ENCODE measurements at regions not wholly inside any gene's neighbourhood (a gene's known extent, or its start where the extent isn't known, plus 50 kb on each side); places are given as distances from the start of the nearest gene placed in this dataset.
"Not testable (repeated sequence)": the region's sequence is repeated elsewhere in the genome, so short reads cannot be mapped to it uniquely, and the experiment has no call there.

DNA sequence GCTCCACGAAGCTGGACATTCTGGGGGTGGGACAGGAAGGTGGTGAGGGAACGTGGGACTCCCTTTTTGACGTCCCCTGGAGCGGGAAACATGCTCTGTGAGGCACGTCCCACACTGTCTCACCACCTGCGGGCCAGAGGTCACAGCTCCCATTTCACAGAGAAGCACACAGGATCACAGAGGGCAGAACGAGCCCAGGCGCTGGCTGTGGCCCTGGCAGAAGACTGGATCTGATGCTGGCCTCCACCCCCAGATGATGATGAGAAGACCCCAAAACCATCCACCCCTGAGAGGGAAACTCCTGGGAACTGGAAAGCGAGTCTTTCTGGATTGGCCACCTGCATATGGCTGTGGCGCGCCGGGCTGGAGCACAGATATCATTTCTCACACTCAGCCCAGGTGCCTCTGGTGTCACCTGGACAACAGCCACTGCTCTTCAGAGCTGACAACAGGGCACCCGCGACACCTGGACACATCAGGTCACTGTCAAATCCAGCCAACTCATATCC is 216.2 kb downstream of the TUBA3C start:
- DNase-seq (ENCODE audit: low spot score) = no peak
- ChIA-PET POLR2A (no interaction called here), CTCF (ENCODE audit: unreplicated experiment) (no interaction called here)
- Histone ChIP-seq H4K20me1 (ENCODE audit: insufficient read depth, low read length) (no peaks in the 10 kb centered on the region), H3K9me2 (ENCODE audit: insufficient read depth, low read length) (no peaks in the 10 kb centered on the region), H3K4me3 (ENCODE audit: low read depth, low read length, poor library complexity, severe bottlenecking) (no peak overlapping the region), H3K79me2 (ENCODE audit: insufficient read depth, low read depth, low read length) (no peaks in the 10 kb centered on the region), H3K4me1 (ENCODE audit: insufficient read depth, low read length, poor library complexity, severe bottlenecking) (no peaks in the 10 kb centered on the region), H3K36me3 (ENCODE audit: insufficient read depth, low read length) (no peaks in the 10 kb centered on the region), H2AFZ (ENCODE audit: low read length) (no peak overlapping the region), H3K4me2 (ENCODE audit: low read length) (no peak overlapping the region), H3K27ac (ENCODE audit: low read depth, low read length, poor library complexity, severe bottlenecking) (no peak overlapping the region), H3K9me3 (ENCODE audit: low read length) (no peaks in the 10 kb centered on the region)
- intact Hi-C loops (cut with micrococcal nuclease; ENCODE audit: unreplicated experiment) = no loop called here
- TF ChIP-seq EZH2phosphoT487 (IDR thresholded peaks at IDR 0.05; ENCODE audit: borderline replicate concordance, low read depth, low read length) = no peak
- TF ChIP-seq, protein P1, sequence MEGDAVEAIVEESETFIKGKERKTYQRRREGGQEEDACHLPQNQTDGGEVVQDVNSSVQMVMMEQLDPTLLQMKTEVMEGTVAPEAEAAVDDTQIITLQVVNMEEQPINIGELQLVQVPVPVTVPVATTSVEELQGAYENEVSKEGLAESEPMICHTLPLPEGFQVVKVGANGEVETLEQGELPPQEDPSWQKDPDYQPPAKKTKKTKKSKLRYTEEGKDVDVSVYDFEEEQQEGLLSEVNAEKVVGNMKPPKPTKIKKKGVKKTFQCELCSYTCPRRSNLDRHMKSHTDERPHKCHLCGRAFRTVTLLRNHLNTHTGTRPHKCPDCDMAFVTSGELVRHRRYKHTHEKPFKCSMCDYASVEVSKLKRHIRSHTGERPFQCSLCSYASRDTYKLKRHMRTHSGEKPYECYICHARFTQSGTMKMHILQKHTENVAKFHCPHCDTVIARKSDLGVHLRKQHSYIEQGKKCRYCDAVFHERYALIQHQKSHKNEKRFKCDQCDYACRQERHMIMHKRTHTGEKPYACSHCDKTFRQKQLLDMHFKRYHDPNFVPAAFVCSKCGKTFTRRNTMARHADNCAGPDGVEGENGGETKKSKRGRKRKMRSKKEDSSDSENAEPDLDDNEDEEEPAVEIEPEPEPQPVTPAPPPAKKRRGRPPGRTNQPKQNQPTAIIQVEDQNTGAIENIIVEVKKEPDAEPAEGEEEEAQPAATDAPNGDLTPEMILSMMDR (conservative IDR thresholded peaks at IDR 0.05; ENCODE audit: low read length) = no peak
- no TSS peak for BruUV-seq (replicated peaks)

DNA sequence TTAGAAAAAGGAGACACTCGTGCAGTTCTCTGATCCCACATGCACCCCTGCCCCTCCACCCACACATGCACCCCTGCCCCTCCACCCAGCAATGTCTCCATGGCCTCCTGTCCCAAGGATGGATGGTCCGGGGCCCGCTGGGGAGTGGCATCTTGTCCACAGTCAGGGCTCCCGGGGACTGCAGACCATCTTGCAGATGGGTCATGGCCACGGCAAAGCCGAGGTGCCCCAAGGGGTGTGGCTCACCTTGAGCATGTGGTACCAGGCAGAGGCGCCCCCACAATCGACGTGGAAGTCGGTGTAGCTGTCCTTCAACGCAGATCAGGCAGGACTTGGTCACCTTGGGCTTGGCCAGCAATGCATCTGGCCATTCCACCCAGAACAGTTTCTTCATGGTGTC is 216.7 kb downstream of the TUBA3C start:
- no peak for TF ChIP-seq EZH2phosphoT487 (IDR thresholded peaks at IDR 0.05; ENCODE audit: borderline replicate concordance, low read depth, low read length)
- TF ChIP-seq, protein P1 (conservative IDR thresholded peaks at IDR 0.05; ENCODE audit: low read length) = no peak
- Histone ChIP-seq H4K20me1 (ENCODE audit: insufficient read depth, low read length) (no peaks in the 10 kb centered on the region), H3K9me3 (ENCODE audit: low read length) (no peaks in the 10 kb centered on the region), H2AFZ (ENCODE audit: low read length) (no peak overlapping the region), H3K36me3 (ENCODE audit: insufficient read depth, low read length) (no peaks in the 10 kb centered on the region), H3K4me1 (ENCODE audit: insufficient read depth, low read length, poor library complexity, severe bottlenecking) (no peaks in the 10 kb centered on the region), H3K79me2 (ENCODE audit: insufficient read depth, low read depth, low read length) (no peaks in the 10 kb centered on the region), H3K4me2 (ENCODE audit: low read length) (no peak overlapping the region), H3K27ac (ENCODE audit: low read depth, low read length, poor library complexity, severe bottlenecking) (no peak overlapping the region), H3K4me3 (ENCODE audit: low read depth, low read length, poor library complexity, severe bottlenecking) (no peak overlapping the region), H3K9me2 (ENCODE audit: insufficient read depth, low read length) (no peaks in the 10 kb centered on the region)
- no TSS peak for BruUV-seq (replicated peaks)
- CTCF ChIA-PET (ENCODE audit: unreplicated experiment) = no interaction called here
- no peak for DNase-seq (ENCODE audit: low spot score)
- POLR2A ChIA-PET = no interaction called here
- intact Hi-C loops (cut with micrococcal nuclease; ENCODE audit: unreplicated experiment) = no loop called here

DNA sequence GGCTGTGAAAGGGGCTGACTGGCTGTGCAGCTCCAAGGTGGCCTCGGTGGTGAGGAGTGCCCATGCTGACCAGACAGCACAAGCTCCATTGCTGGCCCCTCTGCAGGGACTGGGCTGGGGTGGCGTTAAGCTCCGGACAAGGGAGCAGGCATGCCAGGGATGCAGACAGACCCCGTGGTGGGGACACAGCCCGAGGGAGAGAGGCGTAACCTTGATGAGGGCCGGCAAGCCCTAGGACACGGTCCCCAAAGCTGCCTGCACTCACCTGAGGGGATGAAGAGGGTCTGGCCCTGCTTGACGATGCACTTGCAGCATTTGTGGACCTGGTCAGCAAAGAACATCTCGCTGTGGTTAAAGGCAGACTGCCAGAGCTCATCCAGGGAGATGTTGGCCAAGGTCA is 217.9 kb downstream of the TUBA3C start:
- H3K27ac ChIP-seq (ENCODE audit: low read depth, low read length, poor library complexity, severe bottlenecking); H2AFZ ChIP-seq (ENCODE audit: low read length); H3K9me2 ChIP-seq (ENCODE audit: insufficient read depth, low read length); H3K4me2 ChIP-seq (ENCODE audit: low read length); H3K36me3 ChIP-seq (ENCODE audit: insufficient read depth, low read length); BruUV-seq (replicated peaks); H3K9me3 ChIP-seq (ENCODE audit: low read length); CTCF ChIA-PET (ENCODE audit: unreplicated experiment); H4K20me1 ChIP-seq (ENCODE audit: insufficient read depth, low read length); H3K4me3 ChIP-seq (ENCODE audit: low read depth, low read length, poor library complexity, severe bottlenecking); DNase-seq (ENCODE audit: low spot score); H3K79me2 ChIP-seq (ENCODE audit: insufficient read depth, low read depth, low read length); intact Hi-C loops (cut with micrococcal nuclease; ENCODE audit: unreplicated experiment); H3K4me1 ChIP-seq (ENCODE audit: insufficient read depth, low read length, poor library complexity, severe bottlenecking): not testable (repeated sequence)
- POLR2A ChIA-PET = interaction anchor here (0.6 kb wide), 1 partner anchor 370 kb away, joined by 3 read pairs; no protein-coding TSS in a partner anchor

All from OCI-LY7 (cell line).